CD14-positive monocyte (primary cell): ENCODE measurements at regions not wholly inside any gene's neighbourhood (a gene's known extent, or its start where the extent isn't known, plus 50 kb on each side); places are given as distances from the start of the nearest gene placed in this dataset.

Source experiments
- DNase-seq, 3 donors: peaks; one replicate each; pipeline ENCODE4 v3.0.0-alpha.2; 2011 to 2022
- H2AFZ ChIP-seq: 2 replicates; pipeline ENCODE4 v1.6.0; 2012; ENCODE audit warnings: mild to moderate bottlenecking, low read depth, low read length, inconsistent platforms; ENCODE audit not compliant: insufficient read depth, poor library complexity, severe bottlenecking
- H3K27ac ChIP-seq, 2 donors: 1 replicate in 1 of 2; 2 replicates in 1 of 2; pipeline ENCODE4 v1.5.1; 2012 to 2013; ENCODE audit warnings: low read length in 2 of 2, control low read depth in 1 of 2, inconsistent platforms in 1 of 2, low read depth in 1 of 2, mild to moderate bottlenecking in 1 of 2
- H3K27me3 ChIP-seq, 2 donors: one replicate each; pipeline versions ENCODE4 v1.6.0 to v1.6.1; 2011 to 2013; ENCODE audit warnings: low read length in 2 of 2; ENCODE audit not compliant: control insufficient read depth in 2 of 2, insufficient read depth in 2 of 2
- H3K36me3 ChIP-seq, 2 donors: replicated peaks in 1 of 2; 1 replicate in 1 of 2; 2 replicates in 1 of 2; pipeline versions ENCODE4 v1.5.1 to v1.6.1; 2012 to 2013; ENCODE audit warnings: low read length in 2 of 2, control low read depth in 1 of 2, inconsistent platforms in 1 of 2, mild to moderate bottlenecking in 1 of 2; ENCODE audit not compliant: insufficient read depth in 2 of 2, control insufficient read depth in 1 of 2
- H3K4me1 ChIP-seq, 2 donors: 1 replicate in 1 of 2; 2 replicates in 1 of 2; pipeline versions ENCODE4 v1.5.1 to v1.6.1; 2012 to 2013; ENCODE audit warnings: low read length in 2 of 2, control low read depth in 1 of 2, inconsistent platforms in 1 of 2, mild to moderate bottlenecking in 1 of 2, moderate library complexity in 1 of 2; ENCODE audit not compliant: insufficient read depth in 2 of 2, control insufficient read depth in 1 of 2
- H3K4me2 ChIP-seq: replicated peaks from 2 replicates; pipeline ENCODE3; 2012; ENCODE audit warnings: low read length, moderate library complexity, mild to moderate bottlenecking; ENCODE audit not compliant: poor library complexity, severe bottlenecking; ENCODE audit errors: extremely low read depth
- H3K4me3 ChIP-seq, 3 experiments: fragments of 200-600 bp in 1 of 3; sonication (generic) in 1 of 3; replicated peaks in 1 of 3; 1 replicate in 2 of 3; 2 replicates in 1 of 3; pipeline ENCODE4 v1.5.1; 2011 to 2013; ENCODE audit warnings: low read length in 3 of 3, mild to moderate bottlenecking in 3 of 3, control low read depth in 2 of 3, low read depth in 2 of 3, inconsistent platforms in 1 of 3, moderate library complexity in 1 of 3
- H3K79me2 ChIP-seq: 2 replicates; pipeline ENCODE4 v1.6.0; 2012; ENCODE audit warnings: mild to moderate bottlenecking, control low read depth, inconsistent platforms, low read length, moderate library complexity; ENCODE audit not compliant: insufficient read depth
- H3K9ac ChIP-seq: 2 replicates; pipeline ENCODE4 v1.6.0; 2017; ENCODE audit warnings: low read length, mild to moderate bottlenecking; ENCODE audit not compliant: insufficient read depth, poor library complexity, severe bottlenecking
- H3K9me3 ChIP-seq, 2 donors: replicated peaks in 1 of 2; 1 replicate in 1 of 2; 2 replicates in 1 of 2; pipeline versions ENCODE4 v1.5.1 to v1.6.1; 2012 to 2013; ENCODE audit warnings: low read length in 2 of 2, control low read depth in 1 of 2; ENCODE audit not compliant: control insufficient read depth in 1 of 2, insufficient read depth in 1 of 2
- H4K20me1 ChIP-seq: 2 replicates; pipeline ENCODE4 v1.6.0; 2012; ENCODE audit warnings: mild to moderate bottlenecking, low read length, control low read depth, moderate library complexity; ENCODE audit not compliant: insufficient read depth
- H3K27ac Mint-ChIP-seq, 7 donors: one replicate each; pipeline ENCODE4 v1.8.0; 2020; ENCODE audit warnings: mild to moderate bottlenecking in 7 of 7, mixed read lengths in 7 of 7, moderate library complexity in 6 of 7, inconsistent platforms in 2 of 7
- H3K27me3 Mint-ChIP-seq, 3 donors: one replicate each; pipeline ENCODE4 v1.8.0; 2021 to 2022; ENCODE audit warnings: low read depth in 3 of 3, mild to moderate bottlenecking in 3 of 3, mixed read lengths in 3 of 3, moderate library complexity in 3 of 3, inconsistent platforms in 1 of 3
- H3K36me3 Mint-ChIP-seq, 2 donors: one replicate each; pipeline ENCODE4 v1.8.0; 2020; ENCODE audit warnings: mixed read lengths in 2 of 2, inconsistent platforms in 1 of 2, mild to moderate bottlenecking in 1 of 2
- H3K4me1 Mint-ChIP-seq: one replicate; pipeline ENCODE4 v1.8.0; 2020; ENCODE audit warnings: mild to moderate bottlenecking, mixed read lengths
- H3K4me3 Mint-ChIP-seq, 2 donors: one replicate each; pipeline ENCODE4 v1.8.0; 2020; ENCODE audit warnings: mild to moderate bottlenecking in 2 of 2, mixed read lengths in 2 of 2, moderate library complexity in 1 of 2
- H3K9me3 Mint-ChIP-seq, 7 donors: one replicate each; pipeline ENCODE4 v1.8.0; 2020 to 2022; ENCODE audit warnings: mixed read lengths in 7 of 7, mild to moderate bottlenecking in 6 of 7, moderate library complexity in 6 of 7, inconsistent platforms in 2 of 7
- WGBS: methylation state at CpG from one replicate; pipeline ENCODE4 v1.1.5; 2013; ENCODE audit warnings: missing lambda C conversion rate; ENCODE audit not compliant: insufficient coverage; 5-methylcytosine and 5-hydroxymethylcytosine counted together
- intact Hi-C, 2 donors: fragments of 100-400 bp; cut with micrococcal nuclease; formaldehyde crosslinking; loops; one replicate each; pipeline versions ENCODE4 v1.15.0 to v1.15.1; 2023
- TF ChIP-seq, protein P1 (sequence below): fragments of 200-600 bp; IDR thresholded peaks from one replicate; pipeline ENCODE4 v1.8.0; 2022; ENCODE audit warnings: antibody characterized with exemption, mild to moderate bottlenecking

- H3K4me1 ChIP-seq, result no peaks in the 10 kb centered on the region
- intact Hi-C loops, result no loop called here
- H3K36me3 Mint-ChIP-seq, result no peaks in the 10 kb centered on the region
- H3K9me3 ChIP-seq, result no peaks in the 10 kb centered on the region
- H3K9ac ChIP-seq, result no peak overlapping the region
- DNase-seq, result no peak
- H3K27ac Mint-ChIP-seq, result no peak overlapping the region
- no peaks in the 10 kb centered on the region for H3K4me1 Mint-ChIP-seq
- H3K4me3 Mint-ChIP-seq, result no peak overlapping the region
- no peaks in the 10 kb centered on the region for H4K20me1 ChIP-seq
- H3K9me3 Mint-ChIP-seq, result peaks cover 0 to 3% (median 0%) of the 10 kb centered on the region in 7 donors
- H3K4me2 ChIP-seq, result no peak overlapping the region
- H3K27me3 ChIP-seq, result no peaks in the 10 kb centered on the region
- no peak overlapping the region for H3K4me3 ChIP-seq
- WGBS, result 89% methylated on average over 7 of the region's 7 CpGs
- H2AFZ ChIP-seq, result no peak overlapping the region
- H3K36me3 ChIP-seq, result no peaks in the 10 kb centered on the region
- TF ChIP-seq, protein P1, sequence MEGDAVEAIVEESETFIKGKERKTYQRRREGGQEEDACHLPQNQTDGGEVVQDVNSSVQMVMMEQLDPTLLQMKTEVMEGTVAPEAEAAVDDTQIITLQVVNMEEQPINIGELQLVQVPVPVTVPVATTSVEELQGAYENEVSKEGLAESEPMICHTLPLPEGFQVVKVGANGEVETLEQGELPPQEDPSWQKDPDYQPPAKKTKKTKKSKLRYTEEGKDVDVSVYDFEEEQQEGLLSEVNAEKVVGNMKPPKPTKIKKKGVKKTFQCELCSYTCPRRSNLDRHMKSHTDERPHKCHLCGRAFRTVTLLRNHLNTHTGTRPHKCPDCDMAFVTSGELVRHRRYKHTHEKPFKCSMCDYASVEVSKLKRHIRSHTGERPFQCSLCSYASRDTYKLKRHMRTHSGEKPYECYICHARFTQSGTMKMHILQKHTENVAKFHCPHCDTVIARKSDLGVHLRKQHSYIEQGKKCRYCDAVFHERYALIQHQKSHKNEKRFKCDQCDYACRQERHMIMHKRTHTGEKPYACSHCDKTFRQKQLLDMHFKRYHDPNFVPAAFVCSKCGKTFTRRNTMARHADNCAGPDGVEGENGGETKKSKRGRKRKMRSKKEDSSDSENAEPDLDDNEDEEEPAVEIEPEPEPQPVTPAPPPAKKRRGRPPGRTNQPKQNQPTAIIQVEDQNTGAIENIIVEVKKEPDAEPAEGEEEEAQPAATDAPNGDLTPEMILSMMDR, result no peak
- H3K27ac ChIP-seq, result no peak overlapping the region
- peaks cover 0 to 2% (median 0%) of the 10 kb centered on the region in 3 donors for H3K27me3 Mint-ChIP-seq
- no peaks in the 10 kb centered on the region for H3K79me2 ChIP-seq
Measured at GRCh38 chr1:214135886-214136285, 145.1 kb upstream of the SMYD2 start.

GRCh38 chr1:214136324-214136919, 144.5 kb upstream of the SMYD2 start:
- H3K27me3 Mint-ChIP-seq, result peaks cover 0 to 2% (median 0%) of the 10 kb centered on the region in 3 donors

More at GRCh38 chr1:214136324-214136919, 144.5 kb upstream of the SMYD2 start:
- DNase-seq, result no peak
- no peaks in the 10 kb centered on the region for H3K9me3 ChIP-seq
- H3K27ac Mint-ChIP-seq, result no peak overlapping the region
- H3K4me3 Mint-ChIP-seq, result no peak overlapping the region
- H3K9me3 Mint-ChIP-seq, result peaks cover 0 to 3% (median 0%) of the 10 kb centered on the region in 7 donors
- H3K4me2 ChIP-seq, result no peak overlapping the region
- no peaks in the 10 kb centered on the region for H3K4me1 ChIP-seq
- no peak overlapping the region for H3K27ac ChIP-seq
- no peak overlapping the region for H3K9ac ChIP-seq
- no peaks in the 10 kb centered on the region for H3K4me1 Mint-ChIP-seq
- 85% methylated on average over 2 of the region's 8 CpGs for WGBS
- H3K27me3 ChIP-seq, result no peaks in the 10 kb centered on the region
- intact Hi-C loops, result no loop called here
- no peaks in the 10 kb centered on the region for H3K36me3 ChIP-seq
- H3K79me2 ChIP-seq, result no peaks in the 10 kb centered on the region
- H2AFZ ChIP-seq, result no peak overlapping the region
- no peaks in the 10 kb centered on the region for H4K20me1 ChIP-seq
- H3K4me3 ChIP-seq, result no peak overlapping the region
- TF ChIP-seq, protein P1, result no peak
- H3K36me3 Mint-ChIP-seq, result no peaks in the 10 kb centered on the region
